Fibroblast of lung (primary cell): ENCODE measurements at regions not wholly inside any gene's neighbourhood (a gene's known extent, or its start where the extent isn't known, plus 50 kb on each side); places are given as distances from the start of the nearest gene placed in this dataset.

Experiments used
- CTCF ChIP-seq, 2 donors: IDR thresholded peaks in 1 of 2; conservative IDR thresholded peaks in 1 of 2; 1 replicate in 1 of 2; 2 replicates in 1 of 2; pipeline ENCODE4 v1.5.1; 2011 to 2012; ENCODE audit warnings: low read length in 2 of 2, control low read depth in 1 of 2, inconsistent platforms in 1 of 2, low read depth in 1 of 2, mild to moderate bottlenecking in 1 of 2
- EZH2 ChIP-seq: IDR thresholded peaks from 2 replicates; pipeline ENCODE4 v1.5.1; 2012; ENCODE audit warnings: low read length, control low read depth, mild to moderate bottlenecking; ENCODE audit errors: missing control alignments

GRCh38 chr4:147340111-147340510 is 140.8 kb upstream of the EDNRA start:
- TF ChIP-seq CTCF (conservative IDR thresholded peaks at IDR 0.05 in 1 of 2, IDR thresholded peaks at IDR 0.05 in 1 of 2; ENCODE audit: low read depth in 1 of 2, low read length in 2 of 2) (no peak), EZH2 (no peak)
